RWPE1 (cell line): ENCODE measurements at regions not wholly inside any gene's neighbourhood (a gene's known extent, or its start where the extent isn't known, plus 50 kb on each side); places are given as distances from the start of the nearest gene placed in this dataset.

Source experiments
- CTCF ChIA-PET: fragments of 350-600 bp; sonication (Branson Sonifier 250); formaldehyde crosslinking; extraction: SDS; loops from one replicate; lab custom pipeline; 2021; lab: Yijun Ruan, JAX
- POLR2A ChIA-PET: fragments of 400-600 bp; formaldehyde crosslinking; extraction: SDS; loops from one replicate; lab custom pipeline; 2020; ENCODE audit warnings: antibody characterized with exemption; ENCODE audit not compliant: low non-redundant PET; lab: Yijun Ruan, JAX
- DNase-seq: peaks from one replicate; pipeline ENCODE4 v3.0.0; 2012; ENCODE audit warnings: low spot score
- H3K27ac ChIP-seq: fragments of 450-650 bp; 2 replicates; pipeline ENCODE4 v1.5.1; 2017
- CTCF ChIP-seq: fragments of 450-650 bp; conservative IDR thresholded peaks from 2 replicates; pipeline ENCODE4 v1.5.1; 2017; ENCODE audit warnings: low read depth, mild to moderate bottlenecking

DNA sequence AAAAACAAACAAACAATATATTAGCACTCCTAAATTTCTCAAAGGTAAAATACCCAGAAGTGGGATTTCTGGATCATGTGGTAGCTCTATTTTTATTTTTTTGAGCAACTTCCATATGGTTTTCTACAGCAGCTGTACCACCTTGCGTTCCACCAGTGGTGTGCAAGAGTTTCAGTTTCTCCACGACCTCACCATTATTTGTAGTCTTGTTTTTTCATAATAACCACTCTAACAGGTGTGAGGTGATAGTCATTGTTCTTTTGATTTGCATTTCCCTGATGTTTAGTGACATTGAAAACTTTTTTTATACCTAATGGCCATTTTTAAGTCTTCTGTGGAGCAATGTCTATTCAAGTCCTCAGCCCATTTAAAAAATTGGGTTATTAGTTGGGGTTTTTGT is 127.3 kb upstream of the SLC38A2 start:
- CTCF ChIA-PET = no interaction called here

GRCh38 chr12:46499226-46499625 is 126.7 kb upstream of the SLC38A2 start:
- ChIA-PET CTCF (no interaction called here), POLR2A (no interaction called here)

More for the DNA sequence above, 127.3 kb upstream of the SLC38A2 start:
- no peak overlapping the region for H3K27ac ChIP-seq
- no peak for DNase-seq
- POLR2A ChIA-PET = no interaction called here
- no peak for TF ChIP-seq CTCF

DNA sequence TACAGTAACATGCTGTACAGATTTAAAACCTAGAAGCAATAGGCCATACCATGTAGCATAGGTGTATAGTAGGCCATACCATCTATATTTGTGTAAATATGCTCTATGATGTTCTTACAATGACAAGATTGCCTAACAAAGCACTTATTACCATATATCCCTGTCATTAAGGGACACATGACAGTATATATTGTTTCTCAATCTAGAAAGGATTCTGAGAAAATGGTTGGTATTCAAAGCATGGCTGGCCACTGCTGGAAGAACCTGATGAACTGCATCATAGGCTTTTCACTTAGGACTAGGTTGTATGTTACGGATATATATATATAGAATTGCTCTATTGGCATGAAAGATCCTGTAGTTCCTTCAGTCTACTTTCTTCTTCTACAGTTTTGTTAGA is 125.2 kb upstream of the SLC38A2 start:
- no peak overlapping the region for H3K27ac ChIP-seq
- TF ChIP-seq CTCF = no peak
- ChIA-PET CTCF (no interaction called here), POLR2A (no interaction called here)
- no peak for DNase-seq

More at GRCh38 chr12:46499226-46499625, 126.7 kb upstream of the SLC38A2 start:
- TF ChIP-seq CTCF = no peak
- no peak overlapping the region for H3K27ac ChIP-seq
- DNase-seq = no peak

GRCh38 chr12:46494424-46494823 is 121.9 kb upstream of the SLC38A2 start:
- DNase-seq = no peak
- no peak overlapping the region for H3K27ac ChIP-seq
- POLR2A ChIA-PET = no interaction called here
- CTCF ChIA-PET = interaction anchor here (0.6 to 1.0 kb wide), 2 partner anchors 11 to 171 kb away, joined by 3 read pairs; no protein-coding TSS in a partner anchor
- no peak for TF ChIP-seq CTCF

- CTCF ChIA-PET = interaction anchor here (1.0 kb wide), 1 partner anchor 11 kb away, joined by 3 read pairs; no protein-coding TSS in a partner anchor
- POLR2A ChIA-PET = no interaction called here
Measured at GRCh38 chr12:46493834-46494181, 121.2 kb upstream of the SLC38A2 start.

DNA sequence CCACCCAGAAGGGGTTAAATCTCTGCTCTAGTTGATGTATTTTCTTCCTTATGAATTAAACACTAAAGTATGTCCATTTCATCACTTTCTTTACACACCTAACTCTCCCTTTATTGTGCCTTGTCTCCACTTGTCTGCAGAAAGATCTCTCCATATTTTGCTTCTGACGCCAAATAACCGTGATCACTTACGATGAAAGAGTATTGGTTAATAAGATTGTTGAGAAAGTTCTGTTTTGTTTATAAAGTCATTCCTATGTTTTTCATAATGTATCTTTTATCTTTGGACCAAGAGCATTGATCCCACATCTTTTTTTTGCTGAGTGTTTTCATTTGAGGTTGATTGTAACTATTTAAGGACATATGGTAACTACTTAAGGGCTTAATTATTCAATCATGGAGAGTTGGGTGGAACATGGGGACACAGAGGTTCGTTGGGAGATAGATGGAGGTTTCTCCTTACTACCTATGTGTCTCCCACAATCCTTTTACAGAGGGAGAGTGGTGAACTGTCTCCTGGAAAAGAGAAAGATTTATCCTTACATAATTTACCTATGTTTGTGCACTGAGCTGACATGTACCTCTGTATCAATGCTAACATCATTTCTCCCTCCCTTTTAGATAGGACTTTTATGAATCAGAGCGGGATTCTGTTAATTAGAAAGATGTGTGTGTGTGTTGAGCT is 120.7 kb upstream of the SLC38A2 start:
- H3K27ac ChIP-seq = no peak overlapping the region
- peak; percentile 67 for DNase-seq
- CTCF ChIA-PET = interaction anchor here (0.6 to 1.0 kb wide), 2 partner anchors 10 to 14 kb away, joined by 3 read pairs; no protein-coding TSS in a partner anchor
- POLR2A ChIA-PET = no interaction called here
- TF ChIP-seq CTCF = no peak

More at GRCh38 chr12:46493834-46494181, 121.2 kb upstream of the SLC38A2 start:
- no peak for DNase-seq
- H3K27ac ChIP-seq = no peak overlapping the region
- TF ChIP-seq CTCF = no peak
